HUES6 (cell line): ENCODE measurements at regions not wholly inside any gene's neighbourhood (a gene's known extent, or its start where the extent isn't known, plus 50 kb on each side); places are given as distances from the start of the nearest gene placed in this dataset.

ENCODE experiments used
- H3K27ac ChIP-seq: 2 replicates; pipeline ENCODE4 v1.7.0; 2013; ENCODE audit warnings: low read depth, mild to moderate bottlenecking, low read length, inconsistent platforms
- H3K27me3 ChIP-seq: 2 replicates; pipeline ENCODE4 v1.6.1; 2013; ENCODE audit warnings: low read length; ENCODE audit not compliant: control insufficient read depth, insufficient read depth
- H3K36me3 ChIP-seq: 2 replicates; pipeline ENCODE4 v1.6.1; 2013; ENCODE audit warnings: low read length; ENCODE audit not compliant: control insufficient read depth, insufficient read depth
- H3K4me1 ChIP-seq: 2 replicates; pipeline ENCODE4 v1.6.1; 2013; ENCODE audit warnings: low read length; ENCODE audit not compliant: control insufficient read depth, insufficient read depth
- H3K4me3 ChIP-seq: 2 replicates; pipeline ENCODE4 v1.5.1; 2013; ENCODE audit warnings: low read depth, low read length
- H3K9ac ChIP-seq: one replicate; pipeline ENCODE4 v1.6.1; 2013; ENCODE audit warnings: mild to moderate bottlenecking, low read length
- H3K9me3 ChIP-seq: 2 replicates; pipeline ENCODE4 v1.6.1; 2013; ENCODE audit warnings: low read depth, low read length; ENCODE audit not compliant: control insufficient read depth, insufficient read depth

- Histone ChIP-seq H3K4me3 (no peak overlapping the region), H3K27me3 (no peaks in the 10 kb centered on the region), H3K27ac (no peak overlapping the region), H3K4me1 (peaks cover 3% of the 10 kb centered on the region; the same call in 1 of the 2 replicates), H3K9me3 (peaks cover 5% of the 10 kb centered on the region; the same call in 1 of the 2 replicates), H3K9ac (no peak overlapping the region), H3K36me3 (no peaks in the 10 kb centered on the region)
These were observed 122.1 kb upstream of the PKDCC start for GRCh38 chr2:41925712-41926111.

- Histone ChIP-seq H3K27ac (no peak overlapping the region), H3K4me3 (no peak overlapping the region), H3K4me1 (peaks cover 3% of the 10 kb centered on the region; the same call in 1 of the 2 replicates), H3K27me3 (no peaks in the 10 kb centered on the region), H3K9ac (no peak overlapping the region), H3K36me3 (no peaks in the 10 kb centered on the region), H3K9me3 (peaks cover 5% of the 10 kb centered on the region; the same call in 1 of the 2 replicates)
These were observed 120.9 kb upstream of the PKDCC start for GRCh38 chr2:41926614-41927580.

GRCh38 chr2:41927581-41928264 lies 120.1 kb upstream of the PKDCC start:
- Histone ChIP-seq H3K27ac (no peak overlapping the region), H3K27me3 (no peaks in the 10 kb centered on the region), H3K9ac (no peak overlapping the region), H3K9me3 (peaks cover 5% of the 10 kb centered on the region; the same call in 1 of the 2 replicates), H3K4me3 (no peak overlapping the region), H3K36me3 (no peaks in the 10 kb centered on the region), H3K4me1 (peaks cover 3% of the 10 kb centered on the region; the same call in 1 of the 2 replicates)

GRCh38 chr2:41928526-41928925 lies 119.3 kb upstream of the PKDCC start:
- H3K9me3 ChIP-seq = peaks cover 5% of the 10 kb centered on the region; the same call in 1 of the 2 replicates
- peaks cover 3% of the 10 kb centered on the region; the same call in 1 of the 2 replicates for H3K4me1 ChIP-seq
- H3K4me3 ChIP-seq = no peak overlapping the region
- no peaks in the 10 kb centered on the region for H3K36me3 ChIP-seq
- H3K27me3 ChIP-seq = no peaks in the 10 kb centered on the region; the same call in 1 of the 2 replicates
- H3K9ac ChIP-seq = no peak overlapping the region
- no peak overlapping the region for H3K27ac ChIP-seq

DNA sequence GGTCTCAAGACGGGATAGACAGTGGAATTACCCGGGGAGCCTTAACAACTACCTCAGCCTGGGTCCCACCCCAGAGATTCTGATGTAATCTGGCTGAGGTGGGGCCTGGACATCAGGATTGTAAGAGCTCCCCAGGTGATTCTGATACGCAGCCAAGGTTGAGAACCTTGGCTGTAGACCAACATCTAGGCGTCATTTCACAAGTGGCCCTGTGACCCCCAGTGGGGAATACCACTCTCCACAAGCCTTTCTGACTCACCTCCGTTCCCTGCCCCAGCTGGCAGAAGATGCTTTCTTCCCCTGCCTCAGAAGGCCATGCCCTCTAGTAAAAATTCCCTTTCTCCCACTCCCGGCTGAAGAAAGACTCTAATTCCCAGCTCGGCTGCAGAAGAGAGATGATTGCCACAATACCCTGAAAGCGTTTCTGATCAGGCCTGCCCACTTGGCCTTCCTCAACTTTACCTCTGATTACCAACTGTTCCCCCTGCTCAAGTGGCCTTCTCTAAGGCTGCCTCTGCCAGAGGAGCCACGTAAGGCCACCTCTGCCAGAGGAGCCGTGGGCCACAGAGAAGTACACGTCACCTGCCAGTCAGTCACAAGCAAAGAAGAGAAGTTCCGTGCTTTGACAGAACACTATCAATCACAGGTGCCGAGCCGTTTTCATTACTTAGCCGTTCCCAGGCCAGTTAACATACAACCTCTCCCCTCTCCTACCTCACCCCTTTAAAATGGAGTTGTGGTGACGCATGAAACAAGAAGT lies 116.8 kb upstream of the PKDCC start:
- H3K27ac ChIP-seq = no peak overlapping the region
- no peaks in the 10 kb centered on the region; the same call in 1 of the 2 replicates for H3K27me3 ChIP-seq
- H3K9me3 ChIP-seq = no peaks in the 10 kb centered on the region
- H3K4me3 ChIP-seq = no peak overlapping the region
- no peak overlapping the region for H3K9ac ChIP-seq
- H3K36me3 ChIP-seq = no peaks in the 10 kb centered on the region
- peaks cover 17% of the 10 kb centered on the region; the same call in 1 of the 2 replicates for H3K4me1 ChIP-seq

DNA sequence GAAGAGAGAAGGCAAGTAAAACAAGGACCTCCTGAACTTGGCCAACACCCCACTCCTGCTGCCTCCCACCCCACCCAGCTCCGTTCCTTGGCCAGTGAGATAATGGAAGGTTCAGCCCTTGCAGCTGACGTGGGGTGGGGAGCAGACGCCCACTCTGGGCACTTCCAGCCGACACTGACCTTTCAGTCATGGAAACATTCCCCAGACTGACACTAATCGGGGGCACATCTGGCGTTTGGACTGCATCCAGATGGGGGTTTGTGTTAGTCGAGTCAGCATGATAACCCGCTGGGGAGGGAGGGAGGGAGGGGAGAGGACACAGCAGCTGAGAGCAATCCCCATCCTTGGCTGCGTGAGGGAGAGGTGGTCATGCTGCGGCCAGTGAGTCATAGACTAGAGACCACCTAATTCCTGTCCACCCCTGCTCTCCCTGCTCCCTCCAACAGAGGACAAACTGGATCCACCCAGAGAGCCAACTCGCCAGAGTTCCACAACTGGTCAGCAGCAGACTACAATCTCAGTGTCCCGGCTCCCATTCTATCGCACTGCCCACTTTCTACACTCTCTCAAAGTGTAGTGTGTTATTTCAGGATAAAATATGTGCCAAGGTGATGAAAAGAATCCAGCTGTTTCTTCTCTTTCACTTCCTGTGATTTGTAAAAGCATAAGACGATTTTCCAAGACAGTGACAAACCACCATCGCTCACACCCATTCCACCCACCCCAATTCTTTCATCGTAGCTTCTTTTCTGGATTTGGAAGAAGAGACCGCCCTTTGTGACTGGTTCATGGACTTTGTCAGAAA lies 115.4 kb upstream of the PKDCC start:
- Histone ChIP-seq H3K27me3 (no peaks in the 10 kb centered on the region; the same call in 1 of the 2 replicates), H3K9me3 (no peaks in the 10 kb centered on the region), H3K27ac (no peak overlapping the region), H3K4me3 (no peak overlapping the region), H3K9ac (no peak overlapping the region), H3K4me1 (peaks cover 30% of the 10 kb centered on the region), H3K36me3 (no peaks in the 10 kb centered on the region)

DNA sequence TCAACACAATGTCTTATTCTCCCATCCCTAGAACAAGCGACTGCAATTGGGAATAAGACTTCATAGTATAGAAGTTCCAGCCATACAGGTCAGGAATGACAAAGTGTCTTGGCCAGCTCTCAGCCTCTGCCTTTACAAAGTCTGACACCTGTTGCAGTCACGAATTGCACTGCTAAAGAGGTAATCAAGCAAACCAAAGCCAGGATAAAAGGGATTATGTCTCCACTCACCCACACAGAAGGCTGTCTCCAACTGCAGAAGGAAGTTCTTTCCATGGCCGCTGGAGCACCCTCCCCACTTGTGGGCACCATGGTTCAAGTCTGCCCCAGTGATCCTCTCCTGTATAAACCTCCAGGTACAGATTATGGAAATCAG lies 114.8 kb upstream of the PKDCC start:
- Histone ChIP-seq H3K27me3 (no peaks in the 10 kb centered on the region; the same call in 1 of the 2 replicates), H3K9ac (no peak overlapping the region), H3K4me3 (no peak overlapping the region), H3K36me3 (no peaks in the 10 kb centered on the region), H3K27ac (no peak overlapping the region), H3K9me3 (no peaks in the 10 kb centered on the region), H3K4me1 (peaks cover 36% of the 10 kb centered on the region)

DNA sequence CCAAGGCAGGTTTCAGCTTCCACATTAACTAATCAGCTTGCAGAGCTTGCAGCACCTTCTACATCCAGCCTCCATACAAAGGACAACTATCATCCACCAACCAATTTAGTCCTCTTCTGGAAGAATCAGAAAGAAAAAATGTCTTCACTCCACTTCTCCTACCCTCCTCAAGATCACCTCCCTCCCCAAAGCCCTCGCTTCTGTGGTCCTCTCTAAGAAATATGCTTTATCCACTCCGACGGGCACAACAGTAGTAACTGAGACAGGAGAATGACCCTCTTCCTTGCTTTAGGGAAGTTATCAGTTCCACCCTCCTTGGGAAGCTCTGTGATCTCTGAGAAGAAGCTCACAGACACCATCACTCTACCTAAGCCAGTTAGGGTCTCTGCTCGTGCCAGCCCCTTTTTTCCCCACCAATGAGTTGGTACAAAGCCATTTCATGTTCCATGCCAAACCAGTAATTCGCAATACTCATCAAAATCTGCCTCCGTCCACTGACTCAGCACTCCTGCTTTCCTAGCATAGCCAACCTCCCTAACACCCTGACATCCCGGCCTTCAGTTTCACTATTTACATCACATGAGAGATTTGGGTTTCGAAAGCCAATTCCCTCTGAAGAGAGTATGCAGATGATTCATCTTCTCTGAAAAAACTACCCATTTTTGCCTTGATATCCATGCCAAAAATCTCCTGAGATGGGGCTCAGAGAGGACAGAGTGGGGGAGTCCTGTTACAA lies 114.1 kb upstream of the PKDCC start:
- Histone ChIP-seq H3K4me1 (peaks cover 40% of the 10 kb centered on the region), H3K27ac (no peak overlapping the region), H3K4me3 (no peak overlapping the region), H3K36me3 (no peaks in the 10 kb centered on the region), H3K27me3 (no peaks in the 10 kb centered on the region; the same call in 1 of the 2 replicates), H3K9ac (no peak overlapping the region), H3K9me3 (no peaks in the 10 kb centered on the region)

DNA sequence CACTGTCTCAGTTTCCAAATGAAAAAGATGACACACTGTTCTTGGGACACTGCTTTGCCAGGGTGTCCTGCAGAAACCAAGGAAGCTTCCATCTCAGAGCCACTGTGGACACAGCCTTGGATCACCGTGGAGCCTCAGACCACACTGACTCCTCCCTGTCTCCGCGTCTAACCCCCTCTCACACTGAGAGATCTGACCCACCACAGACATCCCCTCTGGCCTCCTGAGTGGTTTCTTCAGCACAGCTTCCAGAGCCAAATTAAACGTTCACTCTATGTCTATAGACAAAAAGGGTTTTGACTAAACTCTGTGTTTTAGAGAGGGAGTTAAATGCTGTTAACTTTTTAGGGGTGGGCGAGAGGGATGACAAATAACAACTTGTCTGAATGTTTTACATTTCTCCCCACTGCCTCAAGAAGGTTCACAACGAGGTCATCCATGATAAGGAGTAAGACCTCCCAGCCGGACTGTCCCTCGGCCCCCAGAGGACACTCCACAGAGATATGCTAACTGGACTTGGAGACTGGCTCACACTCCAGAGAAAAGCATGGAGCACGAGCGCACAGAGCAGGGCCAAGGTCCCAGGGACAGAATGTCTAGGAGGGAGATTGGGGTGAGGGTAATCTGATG lies 113.4 kb upstream of the PKDCC start:
- Histone ChIP-seq H3K4me1 (peaks cover 47% of the 10 kb centered on the region), H3K9me3 (no peaks in the 10 kb centered on the region), H3K27me3 (no peaks in the 10 kb centered on the region; the same call in 1 of the 2 replicates), H3K4me3 (no peak overlapping the region), H3K9ac (no peak overlapping the region), H3K27ac (no peak overlapping the region), H3K36me3 (no peaks in the 10 kb centered on the region)
